Panc1 (cell line): ENCODE measurements at regions not wholly inside any gene's neighbourhood (a gene's known extent, or its start where the extent isn't known, plus 50 kb on each side); places are given as distances from the start of the nearest gene placed in this dataset.
A peak's percentile ranks its signal among the peaks of the same experiment; 100 is the strongest.

ENCODE experiments used
- ATAC-seq: fragments of 200-7000 bp; cut with Tn5 transposase; 2 replicates; pipeline ENCODE4 v1.9.1; 2020; ENCODE audit warnings: mild to moderate bottlenecking, moderate library complexity
- BruUV-seq: library from RNA; stranded (reverse); fragments of 400-500 nt; replicated peaks from 2 replicates; lab custom pipeline; 2021; lab: Mats Ljungman, UMichigan
- CTCF ChIA-PET: fragments of 300-600 bp; sonication (Branson Sonifier 250); formaldehyde crosslinking; loops from one replicate; lab custom pipeline; 2022; ENCODE audit warnings: antibody characterized with exemption; lab: Charles Lee
- POLR2A ChIA-PET: fragments of 300-600 bp; sonication (Branson Sonifier 250); formaldehyde crosslinking; loops from one replicate; lab custom pipeline; 2022; ENCODE audit warnings: antibody characterized with exemption; lab: Charles Lee
- DNase-seq: peaks from one replicate; pipeline ENCODE4 v3.0.0-alpha.2; 2010; ENCODE audit warnings: low read depth, low spot score
- H3K27ac ChIP-seq: 2 replicates; pipeline ENCODE4 v1.5.1; 2011; ENCODE audit warnings: mild to moderate bottlenecking, low read length, inconsistent platforms
- H3K27me3 ChIP-seq: fragments of 200-500 bp; sonication (Bioruptor generic); 2 replicates; pipeline ENCODE4 v1.6.0; 2014; ENCODE audit warnings: low read length, inconsistent platforms; ENCODE audit not compliant: control insufficient read depth, insufficient read depth
- H3K36me3 ChIP-seq: fragments of 200-500 bp; sonication (Bioruptor generic); 2 replicates; pipeline ENCODE4 v1.5.1; 2014; ENCODE audit warnings: inconsistent platforms, mild to moderate bottlenecking, low read length, moderate library complexity; ENCODE audit not compliant: control insufficient read depth, insufficient read depth
- H3K4me1 ChIP-seq: 2 replicates; pipeline ENCODE4 v1.5.1; 2011; ENCODE audit warnings: inconsistent platforms, mild to moderate bottlenecking, low read length, moderate library complexity; ENCODE audit not compliant: control insufficient read depth, insufficient read depth
- H3K4me3 ChIP-seq, 2 experiments: 2 replicates each; pipeline ENCODE4 v1.5.1; 2011 to 2012; ENCODE audit warnings: low read depth in 2 of 2, low read length in 2 of 2, mild to moderate bottlenecking in 2 of 2, inconsistent platforms in 1 of 2, moderate library complexity in 1 of 2
- H3K9me3 ChIP-seq: fragments of 200-500 bp; sonication (Bioruptor generic); 2 replicates; pipeline ENCODE4 v1.5.1; 2014; ENCODE audit warnings: low read depth, mild to moderate bottlenecking, inconsistent platforms, low read length, moderate library complexity; ENCODE audit not compliant: control insufficient read depth, insufficient read depth
- POLR2AphosphoS5 ChIP-seq: IDR thresholded peaks from 2 replicates; pipeline ENCODE4 v1.6.1; 2012; ENCODE audit warnings: mild to moderate bottlenecking, low read depth, low read length, moderate library complexity
- SIN3A ChIP-seq: IDR thresholded peaks from 2 replicates; pipeline ENCODE4 v1.6.1; 2012; ENCODE audit warnings: low read depth, mild to moderate bottlenecking, low read length, moderate library complexity, borderline replicate concordance; ENCODE audit not compliant: insufficient read depth
- in situ Hi-C: cut with HindIII; loops from 2 replicates; pipeline ENCODE4 v1.10.0; 2016; ENCODE audit warnings: low sequenced_read_pairs, low pct_unique_long_range_greater_than_20kb
- intact Hi-C: fragments of 100-400 bp; cut with micrococcal nuclease; formaldehyde crosslinking; loops from one replicate; pipeline ENCODE4 v1.10.0; 2022; ENCODE audit not compliant: unreplicated experiment
- TF ChIP-seq, protein P1 (sequence below), 2 experiments: IDR thresholded peaks; 2 replicates each; pipeline ENCODE4 v1.6.1; 2011 to 2012; ENCODE audit warnings: low read depth in 2 of 2, control low read depth in 1 of 2, low read length in 1 of 2, mild to moderate bottlenecking in 1 of 2, moderate library complexity in 1 of 2; ENCODE audit not compliant: insufficient read depth in 1 of 2

DNA sequence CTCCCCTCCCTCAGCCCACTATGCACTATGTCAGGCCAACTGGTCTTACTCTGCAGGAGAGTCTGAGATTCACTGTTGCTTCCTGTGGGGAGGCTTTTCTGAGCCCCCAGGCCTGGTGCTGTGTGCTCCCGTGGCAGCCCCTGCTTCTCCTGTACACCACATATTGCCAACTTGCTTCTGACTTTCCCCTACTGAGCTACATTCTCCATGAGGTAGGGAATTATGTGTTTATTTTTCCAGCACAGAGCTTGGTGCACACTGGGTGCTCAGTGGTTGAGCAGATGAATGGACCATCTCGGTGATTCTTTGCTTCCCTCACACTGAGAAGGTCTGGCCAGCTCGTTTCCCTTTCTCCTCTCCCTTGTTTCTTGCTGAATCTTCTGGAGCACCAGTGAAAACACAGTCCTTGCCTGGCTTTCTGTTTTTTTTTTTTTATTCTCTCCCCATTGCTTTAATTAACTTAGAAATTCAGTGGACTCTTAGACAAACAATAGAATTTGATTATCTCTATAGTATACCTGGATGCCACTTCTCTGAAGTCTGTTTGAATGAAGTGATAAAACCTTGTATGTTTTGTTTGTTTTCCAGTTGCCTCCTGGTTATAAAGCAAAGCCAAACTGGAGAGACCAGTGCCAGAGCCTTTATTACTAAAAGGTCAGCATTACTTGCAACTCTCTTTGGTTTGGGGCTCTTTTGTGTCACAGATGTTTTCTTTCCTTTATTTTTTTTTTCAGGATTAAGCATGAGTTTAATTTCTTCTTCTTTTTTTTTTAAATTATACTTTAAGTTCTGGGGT, 50.3 kb upstream of the CNIH3 start:
- Histone ChIP-seq H3K36me3 (no peaks in the 10 kb centered on the region), H3K27me3 (no peaks in the 10 kb centered on the region), H3K4me3 (peak overlapping the region in 1 of 2 experiments; percentile 19; a peak in 2 of 4 replicates), H3K27ac (no peak overlapping the region), H3K4me1 (0 out of 2 replicates have a peak, but pooled peaks cover 4% of the 10 kb centered on the region), H3K9me3 (no peaks in the 10 kb centered on the region; the same call in 1 of the 2 replicates)
- BruUV-seq, result no TSS peak
- CTCF ChIA-PET, result no interaction called here
- ATAC-seq (peak; percentile 31), DNase-seq (no peak)
- POLR2A ChIA-PET, result no interaction called here
- no peak for TF ChIP-seq SIN3A
- no peak for TF ChIP-seq POLR2AphosphoS5
- TF ChIP-seq, protein P1, sequence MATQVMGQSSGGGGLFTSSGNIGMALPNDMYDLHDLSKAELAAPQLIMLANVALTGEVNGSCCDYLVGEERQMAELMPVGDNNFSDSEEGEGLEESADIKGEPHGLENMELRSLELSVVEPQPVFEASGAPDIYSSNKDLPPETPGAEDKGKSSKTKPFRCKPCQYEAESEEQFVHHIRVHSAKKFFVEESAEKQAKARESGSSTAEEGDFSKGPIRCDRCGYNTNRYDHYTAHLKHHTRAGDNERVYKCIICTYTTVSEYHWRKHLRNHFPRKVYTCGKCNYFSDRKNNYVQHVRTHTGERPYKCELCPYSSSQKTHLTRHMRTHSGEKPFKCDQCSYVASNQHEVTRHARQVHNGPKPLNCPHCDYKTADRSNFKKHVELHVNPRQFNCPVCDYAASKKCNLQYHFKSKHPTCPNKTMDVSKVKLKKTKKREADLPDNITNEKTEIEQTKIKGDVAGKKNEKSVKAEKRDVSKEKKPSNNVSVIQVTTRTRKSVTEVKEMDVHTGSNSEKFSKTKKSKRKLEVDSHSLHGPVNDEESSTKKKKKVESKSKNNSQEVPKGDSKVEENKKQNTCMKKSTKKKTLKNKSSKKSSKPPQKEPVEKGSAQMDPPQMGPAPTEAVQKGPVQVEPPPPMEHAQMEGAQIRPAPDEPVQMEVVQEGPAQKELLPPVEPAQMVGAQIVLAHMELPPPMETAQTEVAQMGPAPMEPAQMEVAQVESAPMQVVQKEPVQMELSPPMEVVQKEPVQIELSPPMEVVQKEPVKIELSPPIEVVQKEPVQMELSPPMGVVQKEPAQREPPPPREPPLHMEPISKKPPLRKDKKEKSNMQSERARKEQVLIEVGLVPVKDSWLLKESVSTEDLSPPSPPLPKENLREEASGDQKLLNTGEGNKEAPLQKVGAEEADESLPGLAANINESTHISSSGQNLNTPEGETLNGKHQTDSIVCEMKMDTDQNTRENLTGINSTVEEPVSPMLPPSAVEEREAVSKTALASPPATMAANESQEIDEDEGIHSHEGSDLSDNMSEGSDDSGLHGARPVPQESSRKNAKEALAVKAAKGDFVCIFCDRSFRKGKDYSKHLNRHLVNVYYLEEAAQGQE (IDR thresholded peaks at IDR 0.05; ENCODE audit: insufficient read depth in 1 of 2, low read depth in 2 of 2, low read length in 1 of 2), result no peak
- in situ Hi-C loops, result no loop called here
- intact Hi-C loops, result no loop called here
